Transverse colon (tissue), 4 donors: ENCODE measurements at regions not wholly inside any gene's neighbourhood (a gene's known extent, or its start where the extent isn't known, plus 50 kb on each side); places are given as distances from the start of the nearest gene placed in this dataset.

Source experiments
- EP300 ChIP-seq: sonication (generic); formaldehyde crosslinking; IDR thresholded peaks from one replicate; pipeline ENCODE4 v1.6.1; 2017; ENCODE audit warnings: antibody characterized with exemption, low read depth
- POLR2A ChIP-seq: fragments of 450-650 bp; IDR thresholded peaks from one replicate; pipeline ENCODE4 v1.6.1; 2016; ENCODE audit warnings: antibody characterized with exemption, mild to moderate bottlenecking, moderate library complexity
- POLR2AphosphoS5 ChIP-seq, 3 donors: sonication (generic); formaldehyde crosslinking; IDR thresholded peaks; one replicate each; pipeline ENCODE4 v1.6.1; 2016; ENCODE audit warnings: antibody characterized with exemption in 3 of 3
- TF ChIP-seq, protein P1 (sequence below), 5 experiments: fragments of 200-600 bp in 3 of 5; fragments of 450-650 bp in 2 of 5; sonication (generic) in 3 of 5; IDR thresholded peaks; 1 replicate in 2 of 5; 2 replicates in 3 of 5; pipeline ENCODE4 v1.5.1; 2016 to 2017; ENCODE audit warnings: antibody characterized with exemption in 5 of 5, inconsistent platforms in 3 of 5, mild to moderate bottlenecking in 2 of 5, moderate library complexity in 1 of 5

DNA sequence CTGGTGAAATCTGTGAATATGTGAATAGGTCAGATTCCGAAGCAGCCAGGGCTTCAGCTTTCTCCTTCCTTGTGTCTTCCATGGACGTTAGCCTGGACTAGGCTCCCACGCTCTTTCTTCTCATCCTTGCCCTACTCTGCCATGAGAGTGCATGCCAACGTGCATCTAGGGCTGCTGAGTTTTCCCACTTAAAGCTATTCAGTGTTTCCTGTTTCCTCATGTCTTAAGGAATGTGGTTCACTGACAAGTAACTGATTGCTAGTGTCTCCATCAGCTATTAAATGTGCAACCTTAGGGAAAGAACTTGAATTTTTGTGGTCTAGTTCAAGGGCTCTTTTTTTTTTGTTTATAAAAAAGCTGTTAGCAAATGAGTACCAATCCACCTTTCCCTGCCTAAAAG, 642.3 kb upstream of the LINC00305 start:
- TF ChIP-seq, protein P1, sequence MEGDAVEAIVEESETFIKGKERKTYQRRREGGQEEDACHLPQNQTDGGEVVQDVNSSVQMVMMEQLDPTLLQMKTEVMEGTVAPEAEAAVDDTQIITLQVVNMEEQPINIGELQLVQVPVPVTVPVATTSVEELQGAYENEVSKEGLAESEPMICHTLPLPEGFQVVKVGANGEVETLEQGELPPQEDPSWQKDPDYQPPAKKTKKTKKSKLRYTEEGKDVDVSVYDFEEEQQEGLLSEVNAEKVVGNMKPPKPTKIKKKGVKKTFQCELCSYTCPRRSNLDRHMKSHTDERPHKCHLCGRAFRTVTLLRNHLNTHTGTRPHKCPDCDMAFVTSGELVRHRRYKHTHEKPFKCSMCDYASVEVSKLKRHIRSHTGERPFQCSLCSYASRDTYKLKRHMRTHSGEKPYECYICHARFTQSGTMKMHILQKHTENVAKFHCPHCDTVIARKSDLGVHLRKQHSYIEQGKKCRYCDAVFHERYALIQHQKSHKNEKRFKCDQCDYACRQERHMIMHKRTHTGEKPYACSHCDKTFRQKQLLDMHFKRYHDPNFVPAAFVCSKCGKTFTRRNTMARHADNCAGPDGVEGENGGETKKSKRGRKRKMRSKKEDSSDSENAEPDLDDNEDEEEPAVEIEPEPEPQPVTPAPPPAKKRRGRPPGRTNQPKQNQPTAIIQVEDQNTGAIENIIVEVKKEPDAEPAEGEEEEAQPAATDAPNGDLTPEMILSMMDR (IDR thresholded peaks at IDR 0.05) = no peak
- TF ChIP-seq EP300 (no peak), POLR2A (no peak), POLR2AphosphoS5 (IDR thresholded peaks at IDR 0.05) (no peak)
